Right lobe of liver (tissue), 6 donors: ENCODE measurements at regions not wholly inside any gene's neighbourhood (a gene's known extent, or its start where the extent isn't known, plus 50 kb on each side); places are given as distances from the start of the nearest gene placed in this dataset.
"Not testable (repeated sequence)": the region's sequence is repeated elsewhere in the genome, so short reads cannot be mapped to it uniquely, and the experiment has no call there.

Experiments used
- ATAC-seq, 4 donors: fragments of 200-7000 bp; cut with Tn5 transposase; one replicate each; pipeline ENCODE4 v1.9.1; 2020; ENCODE audit warnings: mild to moderate bottlenecking in 4 of 4, moderate library complexity in 4 of 4
- DNase-seq, 3 donors: peaks; one replicate each; pipeline ENCODE4 v3.0.0-alpha.2; 2020
- H3K27ac ChIP-seq, 3 donors: fragments of 200-600 bp; one replicate each; pipeline ENCODE4 v1.8.0; 2022
- H3K27me3 ChIP-seq, 2 donors: fragments of 200-600 bp; one replicate each; pipeline ENCODE4 v1.8.0; 2022
- H3K36me3 ChIP-seq, 4 donors: fragments of 200-600 bp; sonication (generic) in 1 of 4; one replicate each; pipeline versions ENCODE4 v1.5.1 to v1.8.0; 2017 to 2022; ENCODE audit warnings: control low read depth in 1 of 4
- H3K4me1 ChIP-seq, 4 donors: fragments of 200-600 bp; sonication (generic) in 1 of 4; one replicate each; pipeline versions ENCODE4 v1.5.1 to v1.8.0; 2017 to 2022; ENCODE audit warnings: control low read depth in 1 of 4
- H3K4me3 ChIP-seq, 3 donors: fragments of 200-600 bp; one replicate each; pipeline ENCODE4 v1.8.0; 2022
- H3K9me3 ChIP-seq, 4 donors: fragments of 200-600 bp; sonication (generic) in 1 of 4; one replicate each; pipeline versions ENCODE4 v1.5.1 to v1.8.0; 2017 to 2022; ENCODE audit warnings: control low read depth in 1 of 4
- POLR2A ChIP-seq: fragments of 450-650 bp; IDR thresholded peaks from one replicate; pipeline ENCODE4 v1.6.1; 2017; ENCODE audit warnings: antibody characterized with exemption, mild to moderate bottlenecking
- WGBS: methylation state at CpG from one replicate; pipeline ENCODE4 v1.1.6; 2018; ENCODE audit warnings: low coverage, low lambda C conversion rate; ENCODE audit not compliant: insufficient coverage; ENCODE audit errors: missing lambda C conversion rate; 5-methylcytosine and 5-hydroxymethylcytosine counted together
- intact Hi-C, 2 donors: fragments of 100-400 bp; cut with DNase I; formaldehyde crosslinking; loops; one replicate each; pipeline versions ENCODE4 v1.11.2 to v1.14.1; 2022
- TF ChIP-seq, protein P1 (sequence below), 4 donors: fragments of 200-600 bp in 3 of 4; fragments of 450-650 bp in 1 of 4; IDR thresholded peaks; one replicate each; pipeline versions ENCODE4 v1.5.1 to v1.8.0; 2016 to 2022; ENCODE audit warnings: antibody characterized with exemption in 4 of 4, mild to moderate bottlenecking in 2 of 4
- donor health status: DM: no; HTN: yes; CAD: no.
- donor health status: DM: no; HTN: no; CAD: no.
- donor health status: DM: no; HTN: no; CAD: no.
- donor health status: DM: no; HTN: yes; CAD: no.
- donor health status: DM: no; HTN: yes; CAD: no.

DNA sequence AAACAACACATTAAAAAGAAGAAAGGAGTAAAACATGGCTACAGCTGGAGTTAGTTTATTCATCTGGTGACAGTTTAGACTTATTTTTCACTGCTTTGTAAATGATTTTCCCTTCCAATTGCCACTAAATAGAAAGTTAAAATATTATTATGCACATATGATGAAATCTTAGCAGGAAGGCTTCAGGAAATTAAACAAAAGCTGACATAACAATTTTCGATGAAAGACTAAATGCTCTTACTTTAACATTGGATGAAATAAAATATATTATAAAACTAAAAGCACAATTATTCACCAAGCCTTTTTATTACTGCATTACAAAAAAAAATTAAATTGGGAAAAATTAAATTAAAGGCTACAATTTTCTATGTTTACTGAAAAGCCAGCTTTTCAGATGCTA lies 158.0 kb downstream of the MMUT start:
- WGBS = 36% methylated on average over 1 of the region's 1 CpG
- Histone ChIP-seq H3K4me3 (no peak overlapping the region), H3K27ac (no peak overlapping the region), H3K9me3 (no peaks in the 10 kb centered on the region), H3K4me1 (no peaks in the 10 kb centered on the region), H3K27me3 (no peaks in the 10 kb centered on the region), H3K36me3 (no peaks in the 10 kb centered on the region)
- ATAC-seq (no peak), DNase-seq (no peak)
- intact Hi-C loops = no loop called here
- no peak for TF ChIP-seq POLR2A
- TF ChIP-seq, protein P1, sequence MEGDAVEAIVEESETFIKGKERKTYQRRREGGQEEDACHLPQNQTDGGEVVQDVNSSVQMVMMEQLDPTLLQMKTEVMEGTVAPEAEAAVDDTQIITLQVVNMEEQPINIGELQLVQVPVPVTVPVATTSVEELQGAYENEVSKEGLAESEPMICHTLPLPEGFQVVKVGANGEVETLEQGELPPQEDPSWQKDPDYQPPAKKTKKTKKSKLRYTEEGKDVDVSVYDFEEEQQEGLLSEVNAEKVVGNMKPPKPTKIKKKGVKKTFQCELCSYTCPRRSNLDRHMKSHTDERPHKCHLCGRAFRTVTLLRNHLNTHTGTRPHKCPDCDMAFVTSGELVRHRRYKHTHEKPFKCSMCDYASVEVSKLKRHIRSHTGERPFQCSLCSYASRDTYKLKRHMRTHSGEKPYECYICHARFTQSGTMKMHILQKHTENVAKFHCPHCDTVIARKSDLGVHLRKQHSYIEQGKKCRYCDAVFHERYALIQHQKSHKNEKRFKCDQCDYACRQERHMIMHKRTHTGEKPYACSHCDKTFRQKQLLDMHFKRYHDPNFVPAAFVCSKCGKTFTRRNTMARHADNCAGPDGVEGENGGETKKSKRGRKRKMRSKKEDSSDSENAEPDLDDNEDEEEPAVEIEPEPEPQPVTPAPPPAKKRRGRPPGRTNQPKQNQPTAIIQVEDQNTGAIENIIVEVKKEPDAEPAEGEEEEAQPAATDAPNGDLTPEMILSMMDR (IDR thresholded peaks at IDR 0.05) = no peak

DNA sequence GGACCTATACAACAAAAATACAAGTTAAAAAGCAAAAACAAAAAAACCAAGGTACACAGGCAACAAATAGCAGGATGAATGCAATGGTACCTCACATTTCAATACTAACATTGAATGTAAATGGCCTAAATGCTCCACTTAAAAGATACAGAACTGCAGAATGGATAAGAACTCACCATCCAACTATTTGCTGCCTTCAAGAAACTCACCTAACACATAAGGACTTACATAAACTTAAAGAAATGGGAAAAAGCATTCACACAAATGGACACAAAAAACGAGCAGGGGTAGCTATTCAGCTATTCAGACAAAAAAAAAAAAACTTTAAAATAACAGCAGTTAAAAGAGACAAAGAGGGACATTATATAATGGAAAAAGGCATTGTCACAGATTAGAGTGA lies 158.7 kb downstream of the MMUT start:
- H3K9me3 ChIP-seq, H3K4me1 ChIP-seq, intact Hi-C loops, DNase-seq, H3K27ac ChIP-seq, ATAC-seq, H3K36me3 ChIP-seq, H3K4me3 ChIP-seq, H3K27me3 ChIP-seq: not testable (repeated sequence)
- WGBS = 23% methylated on average over 1 of the region's 1 CpG

DNA sequence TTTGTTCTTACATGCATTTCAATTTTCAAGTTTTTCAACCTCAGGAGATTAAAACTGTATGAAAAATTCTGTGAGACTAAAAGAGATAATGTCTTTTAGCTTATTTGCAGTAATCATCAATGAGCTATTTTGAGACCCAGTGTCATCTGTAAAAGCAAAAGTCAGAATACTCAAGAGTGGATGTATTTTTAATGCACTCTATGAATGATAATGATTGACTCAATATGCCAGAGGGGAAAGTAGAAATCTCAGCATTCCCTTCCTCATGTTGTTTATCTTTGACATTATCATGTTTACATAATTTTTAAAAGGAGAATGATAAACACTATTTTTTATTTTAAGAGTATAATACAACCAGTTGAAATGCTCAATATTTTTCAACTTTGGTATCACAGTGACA lies 162.1 kb downstream of the MMUT start:
- Histone ChIP-seq H3K4me1 (no peaks in the 10 kb centered on the region), H3K27me3 (no peaks in the 10 kb centered on the region), H3K27ac (no peak overlapping the region), H3K4me3 (no peak overlapping the region), H3K9me3 (no peaks in the 10 kb centered on the region), H3K36me3 (no peaks in the 10 kb centered on the region)
- DNase-seq (no peak), ATAC-seq (no peak)
- no peak for TF ChIP-seq POLR2A
- TF ChIP-seq, protein P1 (IDR thresholded peaks at IDR 0.05) = no peak
- intact Hi-C loops = no loop called here

- no peaks in the 10 kb centered on the region for H3K9me3 ChIP-seq
- H3K27me3 ChIP-seq = no peaks in the 10 kb centered on the region
- H3K4me1 ChIP-seq = no peaks in the 10 kb centered on the region
- H3K27ac ChIP-seq = no peak overlapping the region
- DNase-seq (no peak), ATAC-seq (no peak)
- no peak for TF ChIP-seq POLR2A
- TF ChIP-seq, protein P1 (IDR thresholded peaks at IDR 0.05) = no peak
- intact Hi-C loops = no loop called here
- 45% methylated on average over 1 of the region's 1 CpG for WGBS
- H3K4me3 ChIP-seq = no peak overlapping the region
- H3K36me3 ChIP-seq = no peaks in the 10 kb centered on the region
Measured at GRCh38 chr6:49300443-49300842, 162.6 kb downstream of the MMUT start.

GRCh38 chr6:49299279-49299678 lies 163.8 kb downstream of the MMUT start:
- intact Hi-C loops = no loop called here
- Histone ChIP-seq H3K9me3 (no peaks in the 10 kb centered on the region), H3K36me3 (no peaks in the 10 kb centered on the region), H3K27me3 (no peaks in the 10 kb centered on the region), H3K4me1 (no peaks in the 10 kb centered on the region), H3K27ac (no peak overlapping the region), H3K4me3 (no peak overlapping the region)
- DNase-seq = no peak
- no peak for TF ChIP-seq POLR2A
- TF ChIP-seq, protein P1 (IDR thresholded peaks at IDR 0.05) = no peak
- no peak for ATAC-seq
